ENCODE measurements at regions not wholly inside any gene's neighbourhood (a gene's known extent, or its start where the extent isn't known, plus 50 kb on each side); places are given as distances from the start of the nearest gene placed in this dataset.

DNA sequence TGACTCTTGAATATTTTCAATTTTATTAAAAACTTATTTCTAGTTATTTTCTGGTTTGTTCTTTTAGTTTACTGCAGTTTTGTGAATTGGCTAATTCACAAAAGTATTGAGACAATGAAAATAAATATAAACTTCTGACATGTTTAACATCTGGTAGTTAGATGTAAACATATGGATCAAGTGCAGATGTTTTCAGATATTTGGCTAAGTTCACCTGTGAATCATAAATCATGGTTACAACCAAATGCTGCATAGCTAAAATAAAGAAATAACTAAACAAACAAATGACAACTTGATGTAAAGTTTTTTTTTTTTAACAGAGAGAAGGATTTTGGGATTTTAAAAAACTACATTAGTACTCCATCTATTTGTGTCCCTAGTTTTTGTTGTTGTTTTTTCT is 484.6 kb downstream of the SLCO4C1 start:
- H3K23me2 ChIP-seq (ENCODE audit: low read depth, low read length) = no peaks in the 10 kb centered on the region
- FAIRE-seq = no peak
- no peak for DNase-seq (ENCODE audit: low read depth in 1 of 2, low spot score in 2 of 2)
- no peak overlapping the region for H3K56ac ChIP-seq (replicated peaks; ENCODE audit: insufficient read length, low read depth, low read length)
- no peak overlapping the region for H3K27ac ChIP-seq (ENCODE audit: low read depth, low read length)
- no peak overlapping the region for H3K4me2 ChIP-seq (ENCODE audit: insufficient read depth in 1 of 2, low read depth in 2 of 2, low read length in 2 of 2)
- no peaks in the 10 kb centered on the region for H3K36me3 ChIP-seq (ENCODE audit: control insufficient read depth in 2 of 4, insufficient read depth in 4 of 4, low read length in 3 of 4)
- H4K20me1 ChIP-seq (replicated peaks in 1 of 2; ENCODE audit: control insufficient read depth in 1 of 2, insufficient read depth in 2 of 2, low read length in 2 of 2) = no peaks in the 10 kb centered on the region
- no peak overlapping the region for H3K4ac ChIP-seq (replicated peaks; ENCODE audit: insufficient read length, low read depth, low read length)
- no peaks in the 10 kb centered on the region for H3K79me1 ChIP-seq (ENCODE audit: low read depth, low read length)
- no peak overlapping the region for H2BK20ac ChIP-seq (ENCODE audit: low read length)
- no peak overlapping the region for H4K8ac ChIP-seq (ENCODE audit: extremely low read depth, insufficient read depth, low read length)
- H4K91ac ChIP-seq (replicated peaks; ENCODE audit: insufficient read length, low read length) = no peak overlapping the region
- H4K5ac ChIP-seq (ENCODE audit: insufficient read length, low read depth, low read length) = no peak overlapping the region
- no peak overlapping the region for H2BK5ac ChIP-seq (ENCODE audit: low read depth, low read length)
- no peak overlapping the region for H3K4me3 ChIP-seq (ENCODE audit: extremely low read depth in 1 of 4, insufficient read depth in 2 of 4, low read depth in 3 of 4, low read length in 4 of 4)
- H3K79me2 ChIP-seq (ENCODE audit: control insufficient read depth in 1 of 2, insufficient read depth in 2 of 2, low read length in 2 of 2) = no peaks in the 10 kb centered on the region
- H3K4me1 ChIP-seq (replicated peaks in 1 of 4; ENCODE audit: control insufficient read depth in 3 of 4, insufficient read depth in 4 of 4, low read length in 3 of 4) = no peaks in the 10 kb centered on the region
- no peak overlapping the region for H2AK5ac ChIP-seq (ENCODE audit: low read depth, low read length)
- CTCF ChIA-PET (ENCODE audit: partially characterized antibody) = interaction anchor here (0.7 kb wide), 1 partner anchor 870 kb away, joined by 3 read pairs; no protein-coding TSS in a partner anchor
- H2BK15ac ChIP-seq (ENCODE audit: low read length) = no peak overlapping the region
- H3K14ac ChIP-seq (ENCODE audit: insufficient read length) = no peak overlapping the region
- H2BK120ac ChIP-seq (replicated peaks; ENCODE audit: low read depth, low read length) = no peak overlapping the region
- H3K23ac ChIP-seq (ENCODE audit: insufficient read length) = no peak overlapping the region
- H2AFZ ChIP-seq (ENCODE audit: low read length) = no peak overlapping the region
- H3K9ac ChIP-seq (replicated peaks in 1 of 4; ENCODE audit: extremely low read depth in 1 of 4, low read depth in 3 of 4, low read length in 3 of 4) = no peak overlapping the region
- POLR2A ChIA-PET (ENCODE audit: partially characterized antibody) = no interaction called here
- no peak overlapping the region for H2BK12ac ChIP-seq (ENCODE audit: low read depth, low read length)
- TF ChIP-seq SUZ12 (IDR thresholded peaks at IDR 0.05; ENCODE audit: low read length) = no peak
- no peak for TF ChIP-seq RFX5 (IDR thresholded peaks at IDR 0.05; ENCODE audit: borderline replicate concordance, low read depth, low read length)
- no peak for TF ChIP-seq ZNF274 (IDR thresholded peaks at IDR 0.05; ENCODE audit: borderline replicate concordance, extremely low read depth, low read length)
- TF ChIP-seq BACH1 (IDR thresholded peaks at IDR 0.05; ENCODE audit: low read length) = no peak
- no peak for TF ChIP-seq JUN (IDR thresholded peaks at IDR 0.05; ENCODE audit: low read depth, low read length)
- no peak for TF ChIP-seq EZH2 (IDR thresholded peaks at IDR 0.05; ENCODE audit: low read depth, low read length, severe bottlenecking)
- TF ChIP-seq EP300 (IDR thresholded peaks at IDR 0.05; ENCODE audit: borderline replicate concordance in 1 of 2, low read depth in 2 of 2, low read length in 2 of 2) = no peak
- no peak for TF ChIP-seq ASH2L (IDR thresholded peaks at IDR 0.05; ENCODE audit: low read length)
- no peak for TF ChIP-seq HDAC2 (IDR thresholded peaks at IDR 0.05; ENCODE audit: borderline replicate concordance in 1 of 2, low read depth in 2 of 2, low read length in 2 of 2)
- TF ChIP-seq EGR1 (IDR thresholded peaks at IDR 0.05; ENCODE audit: borderline replicate concordance, low read depth, low read length) = no peak
- no peak for TF ChIP-seq SIN3A (conservative IDR thresholded peaks at IDR 0.05 in 1 of 2, IDR thresholded peaks at IDR 0.05 in 1 of 2; ENCODE audit: low read depth in 1 of 2, low read length in 2 of 2)
- no peak for TF ChIP-seq SP4 (IDR thresholded peaks at IDR 0.05; ENCODE audit: low read length)
- no peak for TF ChIP-seq SIX5 (IDR thresholded peaks at IDR 0.05; ENCODE audit: low read depth, low read length)
- no peak for TF ChIP-seq NRF1 (IDR thresholded peaks at IDR 0.05; ENCODE audit: low read depth, low read length)
- TF ChIP-seq TAF7 (optimal IDR thresholded peaks at IDR 0.05; ENCODE audit: borderline replicate concordance, low read depth, low read length) = no peak
- no peak for TF ChIP-seq CEBPB (IDR thresholded peaks at IDR 0.05; ENCODE audit: low read depth, low read length)
- no peaks in the 10 kb centered on the region for H3K9me3 ChIP-seq (ENCODE audit: insufficient read depth in 2 of 2, low read depth in 1 of 2, low read length in 1 of 2)
- no peaks in the 10 kb centered on the region for H3K27me3 ChIP-seq (replicated peaks in 1 of 4; ENCODE audit: control insufficient read depth in 3 of 4, extremely low read depth in 1 of 4, insufficient read depth in 3 of 4, low read length in 3 of 4)
- no peak overlapping the region for H3K18ac ChIP-seq (ENCODE audit: extremely low read depth, low read length)

Measured in H1 (cell line).